ENCODE measurements at regions not wholly inside any gene's neighbourhood (a gene's known extent, or its start where the extent isn't known, plus 50 kb on each side); places are given as distances from the start of the nearest gene placed in this dataset.

- TF ChIP-seq, protein P1, sequence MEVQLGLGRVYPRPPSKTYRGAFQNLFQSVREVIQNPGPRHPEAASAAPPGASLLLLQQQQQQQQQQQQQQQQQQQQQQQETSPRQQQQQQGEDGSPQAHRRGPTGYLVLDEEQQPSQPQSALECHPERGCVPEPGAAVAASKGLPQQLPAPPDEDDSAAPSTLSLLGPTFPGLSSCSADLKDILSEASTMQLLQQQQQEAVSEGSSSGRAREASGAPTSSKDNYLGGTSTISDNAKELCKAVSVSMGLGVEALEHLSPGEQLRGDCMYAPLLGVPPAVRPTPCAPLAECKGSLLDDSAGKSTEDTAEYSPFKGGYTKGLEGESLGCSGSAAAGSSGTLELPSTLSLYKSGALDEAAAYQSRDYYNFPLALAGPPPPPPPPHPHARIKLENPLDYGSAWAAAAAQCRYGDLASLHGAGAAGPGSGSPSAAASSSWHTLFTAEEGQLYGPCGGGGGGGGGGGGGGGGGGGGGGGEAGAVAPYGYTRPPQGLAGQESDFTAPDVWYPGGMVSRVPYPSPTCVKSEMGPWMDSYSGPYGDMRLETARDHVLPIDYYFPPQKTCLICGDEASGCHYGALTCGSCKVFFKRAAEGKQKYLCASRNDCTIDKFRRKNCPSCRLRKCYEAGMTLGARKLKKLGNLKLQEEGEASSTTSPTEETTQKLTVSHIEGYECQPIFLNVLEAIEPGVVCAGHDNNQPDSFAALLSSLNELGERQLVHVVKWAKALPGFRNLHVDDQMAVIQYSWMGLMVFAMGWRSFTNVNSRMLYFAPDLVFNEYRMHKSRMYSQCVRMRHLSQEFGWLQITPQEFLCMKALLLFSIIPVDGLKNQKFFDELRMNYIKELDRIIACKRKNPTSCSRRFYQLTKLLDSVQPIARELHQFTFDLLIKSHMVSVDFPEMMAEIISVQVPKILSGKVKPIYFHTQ (CRISPR knock-in tag; IDR thresholded peaks at IDR 0.05), result no peak
- TF ChIP-seq, protein P2, sequence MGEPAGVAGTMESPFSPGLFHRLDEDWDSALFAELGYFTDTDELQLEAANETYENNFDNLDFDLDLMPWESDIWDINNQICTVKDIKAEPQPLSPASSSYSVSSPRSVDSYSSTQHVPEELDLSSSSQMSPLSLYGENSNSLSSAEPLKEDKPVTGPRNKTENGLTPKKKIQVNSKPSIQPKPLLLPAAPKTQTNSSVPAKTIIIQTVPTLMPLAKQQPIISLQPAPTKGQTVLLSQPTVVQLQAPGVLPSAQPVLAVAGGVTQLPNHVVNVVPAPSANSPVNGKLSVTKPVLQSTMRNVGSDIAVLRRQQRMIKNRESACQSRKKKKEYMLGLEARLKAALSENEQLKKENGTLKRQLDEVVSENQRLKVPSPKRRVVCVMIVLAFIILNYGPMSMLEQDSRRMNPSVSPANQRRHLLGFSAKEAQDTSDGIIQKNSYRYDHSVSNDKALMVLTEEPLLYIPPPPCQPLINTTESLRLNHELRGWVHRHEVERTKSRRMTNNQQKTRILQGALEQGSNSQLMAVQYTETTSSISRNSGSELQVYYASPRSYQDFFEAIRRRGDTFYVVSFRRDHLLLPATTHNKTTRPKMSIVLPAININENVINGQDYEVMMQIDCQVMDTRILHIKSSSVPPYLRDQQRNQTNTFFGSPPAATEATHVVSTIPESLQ (CRISPR knock-in tag; IDR thresholded peaks at IDR 0.05), result no peak
- TF ChIP-seq KAT7 (CRISPR knock-in tag; IDR thresholded peaks at IDR 0.05; ENCODE audit: borderline replicate concordance), result no peak
- TF ChIP-seq GTF2I (CRISPR knock-in tag; conservative IDR thresholded peaks at IDR 0.05), result no peak
Measured at GRCh38 chr4:128596853-128597252, 212.6 kb upstream of the JADE1 start (continued).

DNA sequence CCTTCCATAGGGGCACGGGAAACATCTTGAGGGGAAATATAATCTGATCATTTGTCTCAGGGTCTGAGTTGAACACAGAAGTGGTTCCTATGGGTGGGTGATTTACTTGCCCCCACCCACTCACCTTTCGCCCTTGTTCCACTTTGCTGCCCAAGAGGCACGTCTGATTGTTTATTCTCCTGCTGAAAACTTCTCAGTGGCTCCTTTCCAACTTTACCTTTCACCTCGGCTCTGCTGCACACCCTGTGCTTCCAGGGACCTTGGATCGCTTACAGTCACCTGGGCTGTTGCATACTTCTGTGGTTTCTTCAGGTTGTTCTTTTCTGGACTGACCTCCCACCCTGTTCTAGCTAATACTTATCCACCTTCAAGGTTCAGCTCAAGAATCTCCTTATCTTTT lies 213.4 kb upstream of the JADE1 start:
- Mint-ChIP-seq H3K27ac (no peak overlapping the region), H3K27me3 (ENCODE audit: low read depth) (peaks cover 13% of the 10 kb centered on the region), H3K9me3 (peaks cover 34% of the 10 kb centered on the region), H3K4me3 (no peak overlapping the region), H3K4me1 (peaks cover 27% of the 10 kb centered on the region), H3K36me3 (peaks cover 23% of the 10 kb centered on the region)
- POLR2A ChIA-PET, result no interaction called here
- CTCF ChIA-PET, result interaction anchor here (1.6 kb wide), 1 partner anchor 22 kb away, joined by 6 read pairs; no protein-coding TSS in a partner anchor
- ATAC-seq (no peak), DNase-seq (ENCODE audit: low spot score) (no peak)
- no peak for TF ChIP-seq ZNF281 (CRISPR knock-in tag; IDR thresholded peaks at IDR 0.05)
- TF ChIP-seq, protein P3, sequence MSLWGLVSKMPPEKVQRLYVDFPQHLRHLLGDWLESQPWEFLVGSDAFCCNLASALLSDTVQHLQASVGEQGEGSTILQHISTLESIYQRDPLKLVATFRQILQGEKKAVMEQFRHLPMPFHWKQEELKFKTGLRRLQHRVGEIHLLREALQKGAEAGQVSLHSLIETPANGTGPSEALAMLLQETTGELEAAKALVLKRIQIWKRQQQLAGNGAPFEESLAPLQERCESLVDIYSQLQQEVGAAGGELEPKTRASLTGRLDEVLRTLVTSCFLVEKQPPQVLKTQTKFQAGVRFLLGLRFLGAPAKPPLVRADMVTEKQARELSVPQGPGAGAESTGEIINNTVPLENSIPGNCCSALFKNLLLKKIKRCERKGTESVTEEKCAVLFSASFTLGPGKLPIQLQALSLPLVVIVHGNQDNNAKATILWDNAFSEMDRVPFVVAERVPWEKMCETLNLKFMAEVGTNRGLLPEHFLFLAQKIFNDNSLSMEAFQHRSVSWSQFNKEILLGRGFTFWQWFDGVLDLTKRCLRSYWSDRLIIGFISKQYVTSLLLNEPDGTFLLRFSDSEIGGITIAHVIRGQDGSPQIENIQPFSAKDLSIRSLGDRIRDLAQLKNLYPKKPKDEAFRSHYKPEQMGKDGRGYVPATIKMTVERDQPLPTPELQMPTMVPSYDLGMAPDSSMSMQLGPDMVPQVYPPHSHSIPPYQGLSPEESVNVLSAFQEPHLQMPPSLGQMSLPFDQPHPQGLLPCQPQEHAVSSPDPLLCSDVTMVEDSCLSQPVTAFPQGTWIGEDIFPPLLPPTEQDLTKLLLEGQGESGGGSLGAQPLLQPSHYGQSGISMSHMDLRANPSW (CRISPR knock-in tag; conservative IDR thresholded peaks at IDR 0.05; ENCODE audit: low read depth), result no peak
- no peak for TF ChIP-seq ZNF423 (CRISPR knock-in tag; IDR thresholded peaks at IDR 0.05)
- TF ChIP-seq, protein P4, sequence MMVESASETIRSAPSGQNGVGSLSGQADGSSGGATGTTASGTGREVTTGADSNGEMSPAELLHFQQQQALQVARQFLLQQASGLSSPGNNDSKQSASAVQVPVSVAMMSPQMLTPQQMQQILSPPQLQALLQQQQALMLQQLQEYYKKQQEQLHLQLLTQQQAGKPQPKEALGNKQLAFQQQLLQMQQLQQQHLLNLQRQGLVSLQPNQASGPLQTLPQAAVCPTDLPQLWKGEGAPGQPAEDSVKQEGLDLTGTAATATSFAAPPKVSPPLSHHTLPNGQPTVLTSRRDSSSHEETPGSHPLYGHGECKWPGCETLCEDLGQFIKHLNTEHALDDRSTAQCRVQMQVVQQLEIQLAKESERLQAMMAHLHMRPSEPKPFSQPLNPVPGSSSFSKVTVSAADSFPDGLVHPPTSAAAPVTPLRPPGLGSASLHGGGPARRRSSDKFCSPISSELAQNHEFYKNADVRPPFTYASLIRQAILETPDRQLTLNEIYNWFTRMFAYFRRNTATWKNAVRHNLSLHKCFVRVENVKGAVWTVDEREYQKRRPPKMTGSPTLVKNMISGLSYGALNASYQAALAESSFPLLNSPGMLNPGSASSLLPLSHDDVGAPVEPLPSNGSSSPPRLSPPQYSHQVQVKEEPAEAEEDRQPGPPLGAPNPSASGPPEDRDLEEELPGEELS (CRISPR knock-in tag; IDR thresholded peaks at IDR 0.05), result no peak
- TF ChIP-seq ZBTB21 (CRISPR knock-in tag; IDR thresholded peaks at IDR 0.05; ENCODE audit: borderline replicate concordance), result no peak
- TF ChIP-seq, protein P5, sequence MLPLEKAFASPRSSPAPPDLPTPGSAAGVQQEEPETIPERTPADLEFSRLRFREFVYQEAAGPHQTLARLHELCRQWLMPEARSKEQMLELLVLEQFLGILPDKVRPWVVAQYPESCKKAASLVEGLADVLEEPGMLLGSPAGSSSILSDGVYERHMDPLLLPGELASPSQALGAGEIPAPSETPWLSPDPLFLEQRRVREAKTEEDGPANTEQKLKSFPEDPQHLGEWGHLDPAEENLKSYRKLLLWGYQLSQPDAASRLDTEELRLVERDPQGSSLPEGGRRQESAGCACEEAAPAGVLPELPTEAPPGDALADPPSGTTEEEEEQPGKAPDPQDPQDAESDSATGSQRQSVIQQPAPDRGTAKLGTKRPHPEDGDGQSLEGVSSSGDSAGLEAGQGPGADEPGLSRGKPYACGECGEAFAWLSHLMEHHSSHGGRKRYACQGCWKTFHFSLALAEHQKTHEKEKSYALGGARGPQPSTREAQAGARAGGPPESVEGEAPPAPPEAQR (CRISPR knock-in tag; IDR thresholded peaks at IDR 0.05), result no peak
- TF ChIP-seq, protein P2 (CRISPR knock-in tag; IDR thresholded peaks at IDR 0.05), result no peak
- TF ChIP-seq E2F1 (CRISPR knock-in tag; IDR thresholded peaks at IDR 0.05), result no peak
- TF ChIP-seq, protein P6, sequence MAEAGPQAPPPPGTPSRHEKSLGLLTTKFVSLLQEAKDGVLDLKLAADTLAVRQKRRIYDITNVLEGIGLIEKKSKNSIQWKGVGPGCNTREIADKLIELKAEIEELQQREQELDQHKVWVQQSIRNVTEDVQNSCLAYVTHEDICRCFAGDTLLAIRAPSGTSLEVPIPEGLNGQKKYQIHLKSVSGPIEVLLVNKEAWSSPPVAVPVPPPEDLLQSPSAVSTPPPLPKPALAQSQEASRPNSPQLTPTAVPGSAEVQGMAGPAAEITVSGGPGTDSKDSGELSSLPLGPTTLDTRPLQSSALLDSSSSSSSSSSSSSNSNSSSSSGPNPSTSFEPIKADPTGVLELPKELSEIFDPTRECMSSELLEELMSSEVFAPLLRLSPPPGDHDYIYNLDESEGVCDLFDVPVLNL (CRISPR knock-in tag; IDR thresholded peaks at IDR 0.05; ENCODE audit: borderline replicate concordance, low read depth), result no peak
- no peak for TF ChIP-seq NR3C1 (CRISPR knock-in tag; conservative IDR thresholded peaks at IDR 0.05; ENCODE audit: low read depth)
- TF ChIP-seq, protein P7, sequence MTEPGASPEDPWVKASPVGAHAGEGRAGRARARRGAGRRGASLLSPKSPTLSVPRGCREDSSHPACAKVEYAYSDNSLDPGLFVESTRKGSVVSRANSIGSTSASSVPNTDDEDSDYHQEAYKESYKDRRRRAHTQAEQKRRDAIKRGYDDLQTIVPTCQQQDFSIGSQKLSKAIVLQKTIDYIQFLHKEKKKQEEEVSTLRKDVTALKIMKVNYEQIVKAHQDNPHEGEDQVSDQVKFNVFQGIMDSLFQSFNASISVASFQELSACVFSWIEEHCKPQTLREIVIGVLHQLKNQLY (CRISPR knock-in tag; IDR thresholded peaks at IDR 0.05), result no peak
- no peak for TF ChIP-seq MAX (CRISPR knock-in tag; IDR thresholded peaks at IDR 0.05)
